ENCODE measurements at regions not wholly inside any gene's neighbourhood (a gene's known extent, or its start where the extent isn't known, plus 50 kb on each side); places are given as distances from the start of the nearest gene placed in this dataset.

DNA sequence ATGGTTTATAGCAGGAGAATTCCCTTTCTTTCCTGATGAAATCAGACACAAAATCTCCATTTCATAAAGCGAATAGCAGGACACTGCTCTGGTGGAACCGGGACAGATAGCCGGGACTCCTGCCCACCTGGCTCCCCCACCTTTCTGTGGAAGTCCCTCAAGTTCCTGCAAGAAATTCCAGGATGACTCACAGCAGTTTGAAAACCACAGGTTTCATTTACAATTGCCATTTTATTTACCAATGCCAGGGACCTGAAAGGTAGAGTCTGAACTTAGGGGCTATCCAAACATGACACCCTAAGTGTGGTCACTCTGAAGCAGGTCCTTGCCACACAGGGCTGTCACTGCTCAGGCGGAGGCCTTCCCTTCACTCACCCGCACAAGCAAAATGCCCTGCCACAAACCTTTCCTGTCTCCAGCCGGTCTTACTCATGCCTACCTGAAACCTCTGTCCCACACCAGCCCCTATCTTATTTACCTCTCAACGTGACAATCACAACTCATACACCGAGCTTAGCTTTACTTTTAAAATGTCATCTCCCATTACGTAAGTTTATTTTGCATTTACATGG is 63.3 kb upstream of the TAF1L start:
- no peak for DNase-seq

GRCh38 chr9:32701321-32702022 is 66.0 kb upstream of the TAF1L start:
- no peak for DNase-seq

DNA sequence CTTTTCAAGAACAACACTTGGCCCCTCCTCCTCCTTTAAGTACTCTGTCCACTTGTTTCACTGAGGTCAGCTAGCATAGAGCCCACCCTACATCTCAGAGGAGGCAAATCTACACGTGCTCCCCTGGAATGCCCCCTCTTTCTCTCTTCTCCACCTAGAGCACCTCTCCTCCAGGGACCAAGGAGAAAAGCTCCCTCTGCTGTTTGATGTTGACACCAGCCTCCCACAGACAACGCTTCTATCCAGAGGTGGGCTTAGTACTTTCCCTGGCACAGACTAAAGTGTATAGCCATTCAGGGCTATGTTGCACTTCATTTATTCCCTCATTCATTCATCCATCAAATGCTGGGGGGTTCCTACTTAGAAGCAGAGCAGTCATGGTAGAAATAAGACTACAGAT is 68.2 kb upstream of the TAF1L start:
- DNase-seq, result no peak

GRCh38 chr9:32704343-32704742 is 68.9 kb upstream of the TAF1L start:
- no peak for DNase-seq

- peak; percentile 71 for DNase-seq
These were observed 69.6 kb upstream of the TAF1L start for GRCh38 chr9:32705059-32705458.

GRCh38 chr9:32706004-32706724 is 70.7 kb upstream of the TAF1L start:
- peak; percentile 72 for DNase-seq

DNA sequence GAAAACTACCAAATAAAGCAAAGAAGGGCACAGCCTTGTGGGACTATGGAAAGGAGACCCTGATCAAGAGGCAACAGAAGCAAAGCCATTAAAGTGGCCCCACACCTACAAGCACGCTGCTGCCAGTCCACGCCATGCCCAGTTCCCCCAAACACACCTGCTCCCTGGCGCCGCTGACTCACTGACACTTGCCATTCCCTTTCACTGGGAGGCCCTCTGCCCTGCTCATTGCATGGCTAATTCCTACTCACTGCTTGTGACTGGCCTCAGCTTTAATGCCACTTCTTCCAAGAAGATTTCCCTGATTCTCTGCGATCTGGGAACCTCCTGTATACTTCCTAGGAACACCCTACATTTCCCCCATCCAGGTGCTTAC is 71.2 kb upstream of the TAF1L start:
- no peak for DNase-seq

GRCh38 chr9:32707326-32707725 is 71.9 kb upstream of the TAF1L start:
- DNase-seq, result peak; percentile 34

GRCh38 chr9:32708480-32709150 is 73.1 kb upstream of the TAF1L start:
- no peak for DNase-seq

- no peak for DNase-seq
These were observed 73.5 kb upstream of the TMEM215 start for GRCh38 chr9:32709871-32710270.

DNA sequence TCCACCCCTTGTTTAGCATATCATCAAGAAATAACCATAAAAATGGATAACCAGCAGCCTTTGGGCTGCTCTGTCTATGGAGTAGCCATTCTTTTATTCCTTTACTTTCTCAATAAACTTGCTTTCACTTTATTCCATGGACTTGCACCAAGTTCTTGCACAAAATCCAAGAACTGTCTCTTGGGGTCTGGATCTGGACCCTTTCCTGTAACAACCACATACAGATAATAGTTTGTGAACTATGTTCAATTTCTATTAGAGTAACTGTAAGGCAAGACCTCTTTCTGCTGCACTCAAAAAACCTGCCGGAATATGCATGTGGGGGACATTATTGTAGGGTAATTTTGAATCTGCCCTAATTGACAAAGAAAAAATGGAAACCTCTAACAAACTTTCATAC is 66.9 kb upstream of the TMEM215 start:
- DNase-seq, result no peak

DNA sequence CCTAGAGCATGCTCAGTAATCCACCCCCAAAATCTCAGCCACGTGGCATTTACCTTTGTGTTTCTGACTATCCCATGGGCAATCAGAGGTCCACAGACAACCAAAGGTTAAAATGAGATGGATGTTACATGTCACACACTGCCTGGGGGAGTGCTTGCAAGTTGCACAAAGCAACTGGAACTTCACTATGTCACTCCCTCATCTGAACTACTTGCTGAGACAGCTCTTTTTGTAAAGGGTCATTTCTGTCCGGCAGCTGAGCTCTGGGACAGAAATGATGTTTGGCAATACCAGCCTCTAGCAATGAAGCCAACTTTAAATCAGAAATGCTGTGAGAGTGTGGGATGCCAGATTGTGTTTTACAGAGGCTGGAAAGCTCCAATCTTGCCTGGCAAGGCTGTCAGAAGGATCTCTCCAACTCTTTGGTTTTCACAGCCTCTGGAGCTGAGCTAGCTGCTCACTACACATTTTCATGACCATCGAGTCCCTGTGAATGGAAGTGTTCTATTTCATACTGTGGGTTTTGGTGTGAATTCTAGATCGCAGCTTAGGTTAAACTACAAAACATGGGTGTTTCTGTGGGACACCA is 66.3 kb upstream of the TMEM215 start:
- DNase-seq, result no peak

DNA sequence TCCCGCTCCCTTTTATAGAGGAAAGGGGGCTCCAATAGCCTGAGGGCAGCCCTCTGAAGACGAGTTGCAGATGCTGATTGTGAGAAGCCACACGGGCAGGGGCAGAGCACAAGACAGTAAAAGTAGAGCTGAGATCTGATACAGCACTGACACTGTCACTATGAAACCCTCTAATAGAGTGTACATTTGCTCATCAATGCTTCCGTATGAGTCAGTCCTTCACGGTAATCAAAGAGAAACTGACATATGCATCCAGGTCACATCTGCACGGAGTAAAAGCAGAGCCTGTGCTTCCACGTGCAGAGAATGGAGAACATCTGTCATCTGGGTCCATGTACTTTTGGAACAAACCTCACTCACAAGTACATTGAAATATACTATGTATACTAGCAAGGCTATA is 60.6 kb upstream of the TMEM215 start:
- DNase-seq, result no peak

- peak; percentile 30 for DNase-seq
These were observed 59.5 kb upstream of the TMEM215 start for GRCh38 chr9:32723789-32724325.

DNA sequence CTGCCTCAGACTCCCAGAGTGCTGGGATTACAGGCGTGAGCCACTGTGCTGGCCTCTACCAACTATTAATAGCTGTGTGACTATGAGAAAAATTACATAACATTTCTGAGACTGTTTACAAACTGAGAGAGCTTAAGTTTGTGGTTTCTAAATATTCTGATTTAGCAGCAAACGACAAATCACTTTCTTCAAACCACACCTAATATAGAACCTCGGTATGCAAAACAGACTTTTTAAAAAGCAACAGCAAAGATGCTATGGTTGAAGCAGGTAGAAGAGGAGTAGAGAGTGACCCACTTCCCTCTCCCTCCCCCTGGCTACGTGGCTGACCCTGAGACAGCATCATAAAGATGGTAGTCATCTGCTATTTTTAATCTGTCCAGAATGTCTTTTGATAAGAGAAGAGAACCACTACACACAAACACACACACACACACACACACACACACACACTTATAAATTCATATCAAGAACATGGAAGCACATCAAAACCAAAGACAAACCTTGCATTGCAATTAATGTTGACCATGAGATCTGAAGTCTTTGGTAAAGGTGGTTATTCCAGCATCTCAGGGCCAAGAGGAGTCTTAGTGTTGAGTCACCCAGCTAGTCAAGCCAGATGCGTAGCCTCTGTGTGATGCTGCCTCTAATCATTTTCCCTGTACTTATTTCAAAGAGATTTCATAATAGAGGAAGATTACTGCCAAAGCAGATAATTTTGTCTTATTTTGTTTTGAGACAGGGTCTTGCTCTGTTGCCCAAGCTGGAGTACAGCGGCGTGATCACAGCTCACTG is 58.1 kb upstream of the TMEM215 start:
- DNase-seq, result no peak

GRCh38 chr9:32728181-32728580 is 55.2 kb upstream of the TMEM215 start:
- no peak for DNase-seq

All from fibroblast of skin of back (primary cell).